B cell (primary cell): ENCODE measurements at regions not wholly inside any gene's neighbourhood (a gene's known extent, or its start where the extent isn't known, plus 50 kb on each side); places are given as distances from the start of the nearest gene placed in this dataset.

Experiments
- ATAC-seq: fragments of 200-7000 bp; cut with Tn5 transposase; one replicate; pipeline ENCODE4 v1.10.0; 2021; ENCODE audit warnings: low read depth, mild to moderate bottlenecking, moderate number of reproducible peaks, moderate library complexity
- CTCF ChIA-PET: fragments of 350-600 bp; sonication (Branson Sonifier 250); formaldehyde crosslinking; loops from one replicate; lab custom pipeline; 2021; ENCODE audit warnings: antibody characterized with exemption, inconsistent platforms; lab: Charles Lee
- POLR2A ChIA-PET: fragments of 350-600 bp; sonication (Branson Sonifier 250); formaldehyde crosslinking; loops from one replicate; lab custom pipeline; 2021; ENCODE audit warnings: antibody characterized with exemption; lab: Charles Lee
- DNase-seq: peaks from one replicate; pipeline ENCODE4 v3.0.0; 2013
- H2AFZ ChIP-seq: 2 replicates; pipeline ENCODE4 v1.6.1; 2012; ENCODE audit warnings: mild to moderate bottlenecking, low read depth, low read length; ENCODE audit not compliant: insufficient read depth, poor library complexity, severe bottlenecking
- H3K27ac ChIP-seq, 2 donors: 1 replicate in 1 of 2; 2 replicates in 1 of 2; pipeline ENCODE4 v1.5.1; 2012 to 2013; ENCODE audit warnings: low read length in 2 of 2, mild to moderate bottlenecking in 2 of 2, moderate library complexity in 1 of 2
- H3K27me3 ChIP-seq, 4 experiments: fragments of 200-600 bp in 1 of 4; sonication (generic) in 1 of 4; replicated peaks in 1 of 4; 1 replicate in 2 of 4; 2 replicates in 2 of 4; pipeline versions ENCODE4 v1.6.1 to v1.7.0; 2013 to 2016; ENCODE audit warnings: low read length in 3 of 4, mild to moderate bottlenecking in 2 of 4, mixed read lengths in 1 of 4, moderate library complexity in 1 of 4; ENCODE audit not compliant: insufficient read depth in 4 of 4, control insufficient read depth in 3 of 4; ENCODE audit errors: control extremely low read depth in 1 of 4
- H3K36me3 ChIP-seq, 2 experiments: replicated peaks in 1 of 2; 1 replicate in 1 of 2; 2 replicates in 1 of 2; pipeline versions ENCODE4 v1.6.1 to v1.7.1; 2013; ENCODE audit warnings: low read length in 1 of 2; ENCODE audit not compliant: insufficient read depth in 2 of 2, control insufficient read depth in 1 of 2; ENCODE audit errors: control extremely low read depth in 1 of 2, extremely low read depth in 1 of 2
- H3K4me1 ChIP-seq, 2 donors: fragments of 200-600 bp in 1 of 2; sonication (generic) in 1 of 2; 1 replicate in 1 of 2; 2 replicates in 1 of 2; pipeline versions ENCODE4 v1.5.1 to v1.6.1; 2013 to 2017; ENCODE audit warnings: low read length in 2 of 2; ENCODE audit not compliant: control insufficient read depth in 2 of 2, insufficient read depth in 2 of 2
- H3K4me2 ChIP-seq: replicated peaks from 2 replicates; pipeline ENCODE3; 2012; ENCODE audit warnings: mild to moderate bottlenecking, low read depth, low read length; ENCODE audit not compliant: poor library complexity, severe bottlenecking
- H3K4me3 ChIP-seq, 5 experiments: fragments of 200-600 bp in 1 of 5; sonication (generic) in 1 of 5; 1 replicate in 3 of 5; 2 replicates in 2 of 5; pipeline versions ENCODE4 v1.5.1 to v1.7.0; 2011 to 2016; ENCODE audit warnings: low read length in 4 of 5, mild to moderate bottlenecking in 4 of 5, low read depth in 2 of 5, control low read depth in 1 of 5, moderate library complexity in 1 of 5; ENCODE audit not compliant: insufficient read depth in 1 of 5; ENCODE audit errors: control extremely low read depth in 1 of 5, extremely low read depth in 1 of 5
- H3K79me2 ChIP-seq: fragments of 200-600 bp; sonication (generic); one replicate; pipeline ENCODE4 v1.6.0; 2016; ENCODE audit warnings: low read length; ENCODE audit not compliant: control insufficient read depth, insufficient read depth
- H3K9ac ChIP-seq: fragments of 200-600 bp; sonication (generic); 2 replicates; pipeline ENCODE4 v1.6.1; 2017; ENCODE audit warnings: mild to moderate bottlenecking, low read length, moderate library complexity
- H3K9me3 ChIP-seq, 3 donors: one replicate each; pipeline versions ENCODE4 v1.6.1 to v1.7.1; 2013; ENCODE audit warnings: low read length in 2 of 3; ENCODE audit not compliant: control insufficient read depth in 2 of 3, insufficient read depth in 1 of 3; ENCODE audit errors: control extremely low read depth in 1 of 3
- H4K20me1 ChIP-seq: 2 replicates; pipeline ENCODE4 v1.6.0; 2012; ENCODE audit warnings: mild to moderate bottlenecking, low read length; ENCODE audit not compliant: insufficient read depth, control insufficient read depth, poor library complexity, severe bottlenecking
- H3K27ac Mint-ChIP-seq: one replicate; pipeline ENCODE4 v1.8.0; 2021; ENCODE audit warnings: mixed read lengths
- H3K27me3 Mint-ChIP-seq: one replicate; pipeline ENCODE4 v1.8.0; 2021; ENCODE audit warnings: mixed read lengths
- H3K4me1 Mint-ChIP-seq: one replicate; pipeline ENCODE4 v1.8.0; 2021; ENCODE audit warnings: mixed read lengths
- H3K4me3 Mint-ChIP-seq: one replicate; pipeline ENCODE4 v1.8.0; 2021; ENCODE audit warnings: mixed read lengths
- H3K9me3 Mint-ChIP-seq: one replicate; pipeline ENCODE4 v1.8.0; 2022; ENCODE audit warnings: mixed read lengths; ENCODE audit not compliant: insufficient read depth
- CTCF ChIP-seq: fragments of 200-600 bp; IDR thresholded peaks from one replicate; pipeline ENCODE4 v1.8.0; 2022; ENCODE audit warnings: antibody characterized with exemption, mild to moderate bottlenecking
- EZH2 ChIP-seq: IDR thresholded peaks from 2 replicates; pipeline ENCODE4 v1.6.1; 2012; ENCODE audit warnings: borderline replicate concordance, low read depth, mild to moderate bottlenecking, moderate library complexity, low read length; ENCODE audit not compliant: insufficient read depth, poor library complexity, severe bottlenecking
- WGBS: methylation state at CpG from one replicate; pipeline ENCODE4 v1.1.5; 2013; ENCODE audit warnings: missing lambda C conversion rate; ENCODE audit not compliant: insufficient coverage; 5-methylcytosine and 5-hydroxymethylcytosine counted together
- intact Hi-C: fragments of 100-400 bp; cut with micrococcal nuclease; formaldehyde crosslinking; loops from one replicate; pipeline ENCODE4 v1.10.0; 2022

- peaks cover 0 to 5% (median 1%) of the 10 kb centered on the region in 4 experiments for H3K27me3 ChIP-seq
- no peak overlapping the region for H2AFZ ChIP-seq
- intact Hi-C loops, result no loop called here
- ChIA-PET CTCF (interaction anchor here (0.5 kb wide), 1 partner anchor 43 kb away, joined by 3 read pairs; no protein-coding TSS in a partner anchor), POLR2A (no interaction called here)
- peaks cover 9% of the 10 kb centered on the region for H3K4me1 Mint-ChIP-seq
- H3K4me1 ChIP-seq, result peaks cover 6 to 7% of the 10 kb centered on the region in 2 donors
- H3K27ac ChIP-seq, result no peak overlapping the region
- H3K9me3 ChIP-seq, result peaks cover 0 to 6% (median 0%) of the 10 kb centered on the region in 3 donors
- no peak for DNase-seq
- H3K79me2 ChIP-seq, result no peaks in the 10 kb centered on the region
- H4K20me1 ChIP-seq, result no peaks in the 10 kb centered on the region
- no peak for ATAC-seq
- no peak overlapping the region for H3K4me3 ChIP-seq
- no peaks in the 10 kb centered on the region for H3K36me3 ChIP-seq
- no peak overlapping the region for H3K27ac Mint-ChIP-seq
- no peak overlapping the region for H3K4me2 ChIP-seq
- 93% methylated on average over 6 of the region's 6 CpGs for WGBS
- TF ChIP-seq CTCF (no peak), EZH2 (no peak)
- no peak overlapping the region for H3K9ac ChIP-seq
- H3K4me3 Mint-ChIP-seq, result no peak overlapping the region
- H3K9me3 Mint-ChIP-seq, result peaks cover 3% of the 10 kb centered on the region
- H3K27me3 Mint-ChIP-seq, result peaks cover 33% of the 10 kb centered on the region
Measured at GRCh38 chr3:184461219-184461618, 81.4 kb downstream of the CHRD start.

GRCh38 chr3:184465883-184466412 is 86.1 kb downstream of the CHRD start:
- no peak for ATAC-seq
- H3K79me2 ChIP-seq, result no peaks in the 10 kb centered on the region
- H3K9me3 ChIP-seq, result no peaks in the 10 kb centered on the region
- H3K4me2 ChIP-seq, result peak overlapping the region; percentile 61
- TF ChIP-seq EZH2 (no peak), CTCF (no peak)
- ChIA-PET POLR2A (no interaction called here), CTCF (interaction anchor here (0.6 to 2.1 kb wide), 2 partner anchors 22 to 48 kb away, joined by 3 to 8 read pairs; no protein-coding TSS in a partner anchor)
- H3K36me3 ChIP-seq, result no peaks in the 10 kb centered on the region
- Mint-ChIP-seq H3K27ac (no peak overlapping the region), H3K4me3 (no peak overlapping the region), H3K4me1 (peaks cover 21% of the 10 kb centered on the region), H3K27me3 (peaks cover 26% of the 10 kb centered on the region), H3K9me3 (no peaks in the 10 kb centered on the region)
- H3K9ac ChIP-seq, result no peak overlapping the region
- DNase-seq, result no peak
- H3K27ac ChIP-seq, result no peak overlapping the region
- intact Hi-C loops, result no loop called here
- H4K20me1 ChIP-seq, result no peaks in the 10 kb centered on the region
- peaks cover 13 to 15% of the 10 kb centered on the region in 2 donors for H3K4me1 ChIP-seq
- peaks cover 0 to 9% (median 4%) of the 10 kb centered on the region in 4 experiments for H3K27me3 ChIP-seq
- H3K4me3 ChIP-seq, result no peak overlapping the region
- H2AFZ ChIP-seq, result peak overlapping the region; percentile 62
- WGBS, result 49% methylated on average over 5 of the region's 5 CpGs
